Neuronal stem cell (in vitro differentiated cells): ENCODE measurements at regions not wholly inside any gene's neighbourhood (a gene's known extent, or its start where the extent isn't known, plus 50 kb on each side); places are given as distances from the start of the nearest gene placed in this dataset.
"Not testable (repeated sequence)": the region's sequence is repeated elsewhere in the genome, so short reads cannot be mapped to it uniquely, and the experiment has no call there.

ENCODE experiments used
- DNase-seq: peaks from one replicate; pipeline ENCODE4 v3.0.0-alpha.2; 2013; ENCODE audit warnings: low spot score
- H2AFZ ChIP-seq: one replicate; pipeline ENCODE4 v1.6.1; 2013; ENCODE audit warnings: mild to moderate bottlenecking, low read length, inconsistent platforms
- H2AK5ac ChIP-seq: 2 replicates; pipeline ENCODE4 v1.6.1; 2013; ENCODE audit warnings: low read depth, mild to moderate bottlenecking, inconsistent platforms, low read length, moderate library complexity, mixed read lengths
- H2BK120ac ChIP-seq: 2 replicates; pipeline ENCODE4 v1.6.1; 2013; ENCODE audit warnings: low read depth, mild to moderate bottlenecking, inconsistent platforms, low read length, moderate library complexity, mixed read lengths
- H2BK12ac ChIP-seq: one replicate; pipeline ENCODE4 v1.6.1; 2013; ENCODE audit warnings: low read length, inconsistent platforms
- H2BK15ac ChIP-seq: 2 replicates; pipeline ENCODE4 v1.6.1; 2013; ENCODE audit warnings: mild to moderate bottlenecking, low read length, inconsistent platforms, mixed read lengths
- H2BK5ac ChIP-seq: one replicate; pipeline ENCODE4 v1.6.1; 2013; ENCODE audit warnings: inconsistent platforms, mild to moderate bottlenecking, low read length, moderate library complexity
- H3K14ac ChIP-seq: one replicate; pipeline ENCODE4 v1.6.1; 2013; ENCODE audit warnings: low read length, inconsistent platforms
- H3K18ac ChIP-seq: 2 replicates; pipeline ENCODE4 v1.6.1; 2013; ENCODE audit warnings: low read length, inconsistent platforms
- H3K23ac ChIP-seq: 2 replicates; pipeline ENCODE4 v1.6.1; 2013; ENCODE audit warnings: low read depth, mild to moderate bottlenecking, mixed read lengths, low read length, inconsistent platforms; ENCODE audit not compliant: poor library complexity
- H3K27ac ChIP-seq: replicated peaks from 3 replicates; pipeline ENCODE4 v1.5.1; 2013; ENCODE audit warnings: low read length, inconsistent platforms
- H3K27me3 ChIP-seq, 3 experiments: 2 replicates each; pipeline ENCODE4 v1.6.1; 2013; ENCODE audit warnings: low read length in 3 of 3, mild to moderate bottlenecking in 2 of 3, inconsistent platforms in 1 of 3, low read depth in 1 of 3, mixed read lengths in 1 of 3, moderate library complexity in 1 of 3; ENCODE audit not compliant: control insufficient read depth in 3 of 3, insufficient read depth in 3 of 3
- H3K36me3 ChIP-seq, 2 donors: replicated peaks in 1 of 2; 2 replicates each; pipeline ENCODE4 v1.6.1; 2013; ENCODE audit warnings: low read length in 2 of 2; ENCODE audit not compliant: control insufficient read depth in 2 of 2, insufficient read depth in 2 of 2
- H3K4ac ChIP-seq: 2 replicates; pipeline ENCODE4 v1.6.1; 2013; ENCODE audit warnings: inconsistent platforms, mild to moderate bottlenecking, low read length, moderate library complexity
- H3K4me1 ChIP-seq, 2 donors: 1 replicate in 1 of 2; 2 replicates in 1 of 2; pipeline ENCODE4 v1.6.1; 2013; ENCODE audit warnings: low read length in 2 of 2, low read depth in 1 of 2; ENCODE audit not compliant: control insufficient read depth in 2 of 2, insufficient read depth in 1 of 2
- H3K4me2 ChIP-seq: one replicate; pipeline ENCODE4 v1.6.1; 2013; ENCODE audit warnings: mild to moderate bottlenecking, low read length, inconsistent platforms; ENCODE audit not compliant: insufficient read depth, poor library complexity, severe bottlenecking
- H3K4me3 ChIP-seq, 2 donors: 2 replicates each; pipeline ENCODE4 v1.5.1; 2013; ENCODE audit warnings: low read length in 2 of 2, mild to moderate bottlenecking in 2 of 2, inconsistent platforms in 1 of 2, moderate library complexity in 1 of 2
- H3K79me1 ChIP-seq: one replicate; pipeline ENCODE4 v1.6.1; 2013; ENCODE audit warnings: low read depth, mild to moderate bottlenecking, inconsistent platforms, low read length, moderate library complexity
- H3K9ac ChIP-seq: one replicate; pipeline ENCODE4 v1.6.1; 2013; ENCODE audit warnings: mild to moderate bottlenecking, low read depth, low read length, inconsistent platforms; ENCODE audit not compliant: poor library complexity
- H3K9me3 ChIP-seq, 2 donors: replicated peaks in 1 of 2; 2 replicates each; pipeline versions ENCODE3 to v1.6.1; 2013; ENCODE audit warnings: low read length in 2 of 2, mild to moderate bottlenecking in 2 of 2, inconsistent platforms in 1 of 2, low read depth in 1 of 2, mixed read lengths in 1 of 2, moderate library complexity in 1 of 2; ENCODE audit not compliant: control insufficient read depth in 2 of 2, insufficient read depth in 1 of 2
- H4K8ac ChIP-seq: one replicate; pipeline ENCODE4 v1.6.1; 2013; ENCODE audit warnings: low read depth, mild to moderate bottlenecking, inconsistent platforms, low read length, moderate library complexity
- H4K91ac ChIP-seq: one replicate; pipeline ENCODE4 v1.6.1; 2013; ENCODE audit warnings: low read length, low read depth, mild to moderate bottlenecking, inconsistent platforms; ENCODE audit not compliant: poor library complexity
- WGBS, 2 donors: extraction: QIAGEN DNeasy Blood & Tissue Kit; methylation state at CpG; one replicate each; pipeline ENCODE4 v1.1.7; 2013; ENCODE audit warnings: missing lambda C conversion rate in 2 of 2, mixed read lengths in 1 of 2; ENCODE audit not compliant: insufficient read length in 2 of 2, insufficient replicate concordance in 1 of 2; ENCODE audit errors: extremely low coverage in 2 of 2; 5-methylcytosine and 5-hydroxymethylcytosine counted together

GRCh38 chr2:15693926-15694588 is 102.4 kb downstream of the DDX1 start:
- H2BK15ac ChIP-seq: no peak overlapping the region
- no peak overlapping the region for H3K27ac ChIP-seq
- WGBS, 2 donors: no CpG with 5 or more reads among the region's 16 CpGs

GRCh38 chr2:15694589-15694986 is 102.9 kb downstream of the DDX1 start:
- Histone ChIP-seq H3K4me2 (no peak overlapping the region), H3K27me3 (peaks cover 0 to 1% (median 0%) of the 10 kb centered on the region in 3 experiments), H2BK15ac (no peak overlapping the region), H3K9ac (no peak overlapping the region), H2BK120ac (no peak overlapping the region), H3K23ac (no peak overlapping the region), H3K14ac (no peak overlapping the region), H2BK12ac (no peak overlapping the region), H3K4me1 (peaks cover 2 to 4% of the 10 kb centered on the region in 2 donors), H3K27ac (no peak overlapping the region), H4K91ac (no peak overlapping the region), H2BK5ac (no peak overlapping the region), H3K36me3 (no peaks in the 10 kb centered on the region), H3K4ac (no peak overlapping the region), H4K8ac (no peak overlapping the region), H3K79me1 (no peaks in the 10 kb centered on the region), H2AFZ (peak overlapping the region; percentile 55), H3K4me3 (no peak overlapping the region), H2AK5ac (no peak overlapping the region), H3K18ac (no peak overlapping the region), H3K9me3 (peaks cover 0 to 2% of the 10 kb centered on the region in 2 donors)
- DNase-seq: no peak
- no CpG with 5 or more reads among the region's 7 CpGs for WGBS, 2 donors

More at GRCh38 chr2:15693926-15694588, 102.4 kb downstream of the DDX1 start:
- Histone ChIP-seq H3K18ac (peak overlapping the region; percentile 31), H3K4ac (no peak overlapping the region), H3K23ac (no peak overlapping the region), H3K36me3 (no peaks in the 10 kb centered on the region), H2BK12ac (no peak overlapping the region), H2AFZ (peak overlapping the region; percentile 55), H4K91ac (no peak overlapping the region), H3K27me3 (peaks cover 0 to 1% (median 0%) of the 10 kb centered on the region in 3 experiments), H4K8ac (no peak overlapping the region), H2BK5ac (no peak overlapping the region), H3K9me3 (peaks cover 0 to 2% of the 10 kb centered on the region in 2 donors), H3K14ac (no peak overlapping the region), H2AK5ac (no peak overlapping the region), H3K4me2 (no peak overlapping the region), H3K4me1 (peaks cover 4% of the 10 kb centered on the region in 2 donors), H3K9ac (no peak overlapping the region), H2BK120ac (no peak overlapping the region), H3K4me3 (no peak overlapping the region), H3K79me1 (no peaks in the 10 kb centered on the region)
- no peak for DNase-seq

GRCh38 chr2:15695582-15696330 is 104.1 kb downstream of the DDX1 start:
- no peak overlapping the region for H4K91ac ChIP-seq
- H4K8ac ChIP-seq: no peak overlapping the region
- no peaks in the 10 kb centered on the region for H3K79me1 ChIP-seq
- no peak overlapping the region for H2AK5ac ChIP-seq
- H3K14ac ChIP-seq: no peak overlapping the region
- no peak overlapping the region for H2BK120ac ChIP-seq
- no peaks in the 10 kb centered on the region for H3K36me3 ChIP-seq
- H3K18ac ChIP-seq: peak overlapping the region; percentile 59
- peaks cover 0 to 1% (median 0%) of the 10 kb centered on the region in 3 experiments for H3K27me3 ChIP-seq
- H3K23ac ChIP-seq: no peak overlapping the region
- no CpG with 5 or more reads among the region's 9 CpGs for WGBS, 2 donors
- peaks cover 0 to 4% of the 10 kb centered on the region in 2 donors for H3K4me1 ChIP-seq
- H2BK15ac ChIP-seq: peak overlapping the region; percentile 26
- no peak overlapping the region for H3K4ac ChIP-seq
- DNase-seq: no peak
- no peak overlapping the region for H3K4me3 ChIP-seq
- peaks cover 0 to 2% of the 10 kb centered on the region in 2 donors for H3K9me3 ChIP-seq
- no peak overlapping the region for H3K4me2 ChIP-seq
- no peak overlapping the region for H2AFZ ChIP-seq
- H2BK12ac ChIP-seq: no peak overlapping the region
- no peak overlapping the region for H3K27ac ChIP-seq
- no peak overlapping the region for H2BK5ac ChIP-seq
- peak overlapping the region; percentile 14 for H3K9ac ChIP-seq

GRCh38 chr2:15696606-15697170 is 105.0 kb downstream of the DDX1 start:
- H3K4me1 ChIP-seq, H2AFZ ChIP-seq, H4K8ac ChIP-seq, H4K91ac ChIP-seq, H3K4me3 ChIP-seq, H3K18ac ChIP-seq, H2BK12ac ChIP-seq, H2BK5ac ChIP-seq, H3K9ac ChIP-seq, H3K23ac ChIP-seq, H3K4ac ChIP-seq, H3K27me3 ChIP-seq, H3K79me1 ChIP-seq, H2BK15ac ChIP-seq, H3K27ac ChIP-seq, H3K14ac ChIP-seq, H3K4me2 ChIP-seq, DNase-seq, H3K9me3 ChIP-seq, H2AK5ac ChIP-seq, H2BK120ac ChIP-seq, H3K36me3 ChIP-seq: not testable (repeated sequence)
- no CpG with 5 or more reads among the region's 32 CpGs for WGBS, 2 donors
